NCI-H2227 treated with DMSO at 0.1 percent for 48 hours (cell line): ENCODE measurements at regions not wholly inside any gene's neighbourhood (a gene's known extent, or its start where the extent isn't known, plus 50 kb on each side); places are given as distances from the start of the nearest gene placed in this dataset.

Experiments used
- DNase-seq: peaks from one replicate; lab custom pipeline; 2025; lab: John Stamatoyannopoulos, UW

DNA sequence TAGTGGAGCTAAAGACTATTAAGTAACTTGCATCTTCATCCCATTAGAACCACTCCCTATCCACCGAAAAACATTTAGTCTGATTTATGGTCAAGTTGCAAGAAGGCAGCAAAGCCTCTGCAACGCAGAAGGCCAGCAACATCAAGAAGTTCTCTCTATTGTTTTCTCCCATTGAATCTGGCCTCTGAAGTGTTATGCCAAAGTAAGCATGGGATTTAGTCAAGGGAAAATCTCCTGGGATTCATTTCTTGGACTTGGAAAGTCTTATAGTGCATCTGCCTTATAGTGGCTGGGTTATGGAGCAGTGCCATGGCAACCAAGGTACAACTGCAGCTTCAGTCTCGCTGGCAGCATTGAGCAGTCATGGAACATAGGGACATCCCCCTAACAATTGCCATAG lies 87.7 kb upstream of the KRR1 start:
- DNase-seq: no peak

DNA sequence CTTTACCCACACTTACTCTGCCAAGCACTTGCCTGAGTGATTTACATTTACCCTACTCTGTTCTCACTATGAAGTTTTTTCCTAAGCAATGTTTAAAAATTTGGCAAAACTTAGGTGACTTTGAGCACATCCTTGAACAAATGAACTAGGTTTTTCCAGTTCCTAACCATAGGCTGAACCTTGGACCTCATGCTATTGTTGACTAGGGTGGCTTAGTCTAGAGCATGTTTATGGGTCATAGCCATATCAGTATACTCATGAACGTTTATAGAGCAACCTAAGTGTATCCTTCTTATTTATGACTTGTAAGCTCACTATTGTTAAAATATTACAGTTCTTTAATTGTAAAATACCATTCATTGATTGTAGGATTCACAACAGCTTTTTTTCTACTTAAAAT lies 85.0 kb upstream of the KRR1 start:
- no peak for DNase-seq

DNA sequence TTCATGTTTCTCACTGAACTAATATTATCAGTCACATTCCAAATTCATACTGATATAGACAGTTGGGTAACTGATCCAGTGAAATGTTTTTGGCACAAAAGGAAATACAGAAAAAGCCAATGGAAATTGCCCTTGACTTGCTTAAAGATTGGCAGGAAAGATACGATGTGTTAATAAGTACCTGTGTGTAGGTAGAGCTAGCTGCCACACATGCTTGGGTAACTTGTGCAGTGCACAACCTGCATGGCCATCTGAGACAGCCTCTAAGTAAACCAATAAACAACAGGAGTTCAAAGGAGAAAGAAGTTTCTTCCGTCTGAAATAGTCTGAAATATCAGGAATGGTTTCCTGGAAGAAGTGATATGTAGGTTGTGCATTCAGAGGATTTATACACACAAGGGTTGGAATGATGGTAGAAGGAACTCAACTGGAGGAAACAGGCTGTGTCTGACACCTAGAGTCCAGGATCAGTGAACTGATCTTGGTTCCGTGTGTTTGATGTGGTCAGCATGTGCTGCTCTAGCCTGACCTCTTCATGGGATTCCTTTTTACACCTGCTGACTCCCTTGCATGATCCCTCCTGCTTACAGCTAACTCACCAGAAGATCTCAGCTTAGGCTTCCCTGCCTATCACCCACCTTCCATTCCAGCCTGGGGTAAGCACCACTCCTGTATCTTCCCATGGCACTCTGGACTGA lies 81.4 kb upstream of the KRR1 start:
- DNase-seq: no peak

DNA sequence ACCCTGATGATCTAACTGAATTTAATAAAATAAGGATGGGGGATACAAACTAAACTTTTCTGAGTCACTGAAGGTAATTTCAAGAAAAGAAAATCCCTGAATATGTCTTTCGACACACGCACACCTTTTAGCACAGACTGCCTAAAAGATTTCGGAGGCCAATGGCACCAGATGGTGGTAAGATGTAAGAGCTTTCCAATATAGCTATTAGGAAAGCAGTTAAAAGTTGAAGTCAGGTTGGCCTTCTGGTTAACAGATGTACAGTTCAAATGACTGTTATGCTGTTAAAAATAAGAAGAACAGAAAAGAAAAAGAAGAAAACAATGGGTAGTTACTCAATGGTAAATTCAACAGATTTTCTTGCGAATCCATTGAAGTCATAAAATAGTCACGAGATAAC lies 80.7 kb upstream of the KRR1 start:
- no peak for DNase-seq

DNA sequence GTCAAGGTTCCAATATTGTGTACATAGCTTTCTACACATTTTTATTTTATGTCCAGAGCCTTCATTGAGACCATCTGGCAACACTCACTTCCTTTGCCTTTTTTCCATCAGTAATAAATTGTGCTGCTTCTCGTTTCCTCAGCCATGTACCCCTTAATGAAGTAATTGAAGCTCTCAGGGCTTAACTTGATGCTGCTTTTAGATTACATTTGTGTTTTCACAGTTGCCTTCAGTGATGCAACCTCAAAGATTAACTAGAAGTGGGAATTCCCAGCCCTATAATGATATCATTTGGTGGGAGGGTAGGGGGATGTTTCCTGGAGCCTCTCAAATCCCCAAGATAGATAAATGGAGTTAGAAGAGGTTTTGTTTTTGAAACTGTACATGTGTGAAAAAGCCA lies 80.2 kb upstream of the KRR1 start:
- DNase-seq: no peak

DNA sequence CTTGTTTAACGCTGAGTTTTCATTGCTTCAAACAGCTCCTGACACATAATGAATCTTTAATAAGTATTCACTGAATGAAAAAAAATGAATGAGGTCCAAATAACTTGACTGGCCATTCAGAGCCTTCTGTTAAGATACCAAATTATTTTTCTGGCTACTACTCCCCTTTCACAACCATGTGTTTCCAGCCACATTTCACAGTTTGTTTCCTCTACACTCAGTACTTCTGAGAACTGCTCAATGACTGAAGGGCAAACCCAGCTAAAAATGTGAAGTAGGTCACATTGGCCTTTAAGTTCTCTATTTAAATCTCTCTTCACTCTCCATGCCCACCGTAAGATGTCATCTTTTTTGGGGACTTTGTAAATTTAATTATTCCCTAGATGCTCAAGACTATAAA lies 78.4 kb upstream of the KRR1 start:
- DNase-seq: no peak

DNA sequence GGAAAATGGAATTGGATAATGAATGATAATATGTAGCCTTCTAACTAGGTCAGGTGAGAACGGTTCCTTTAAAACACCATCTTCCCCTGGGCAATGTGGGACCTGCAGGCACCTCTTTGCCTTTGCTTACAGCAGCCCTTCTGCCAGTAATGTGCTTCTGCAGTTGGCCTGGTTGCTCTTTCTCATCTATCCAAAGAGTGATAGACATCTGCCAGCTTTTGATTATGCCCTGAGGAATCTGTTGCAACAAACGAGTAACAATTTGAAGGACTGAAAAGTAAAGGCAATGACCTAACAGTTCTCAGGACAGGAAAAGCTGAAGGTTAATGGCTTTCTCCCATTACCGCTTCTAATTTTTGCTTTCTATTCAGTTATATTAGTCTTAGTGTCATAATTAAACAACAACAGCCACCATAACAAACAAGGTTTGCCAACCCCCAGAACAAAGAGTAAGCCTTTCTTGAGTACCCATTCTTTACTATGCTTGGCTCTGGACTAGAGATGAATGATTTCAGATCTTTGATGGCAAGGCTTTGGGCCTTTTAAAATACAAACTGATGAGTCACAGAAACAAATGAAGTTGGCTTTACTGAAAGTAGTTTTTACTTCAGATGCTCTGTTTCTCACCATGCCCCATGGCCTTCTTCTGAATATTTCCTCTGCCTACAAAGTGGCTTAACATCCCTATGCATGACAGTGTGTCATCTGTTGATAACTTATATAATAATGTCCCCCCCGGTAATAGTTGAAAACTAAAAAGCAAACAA lies 76.1 kb upstream of the KRR1 start:
- no peak for DNase-seq

DNA sequence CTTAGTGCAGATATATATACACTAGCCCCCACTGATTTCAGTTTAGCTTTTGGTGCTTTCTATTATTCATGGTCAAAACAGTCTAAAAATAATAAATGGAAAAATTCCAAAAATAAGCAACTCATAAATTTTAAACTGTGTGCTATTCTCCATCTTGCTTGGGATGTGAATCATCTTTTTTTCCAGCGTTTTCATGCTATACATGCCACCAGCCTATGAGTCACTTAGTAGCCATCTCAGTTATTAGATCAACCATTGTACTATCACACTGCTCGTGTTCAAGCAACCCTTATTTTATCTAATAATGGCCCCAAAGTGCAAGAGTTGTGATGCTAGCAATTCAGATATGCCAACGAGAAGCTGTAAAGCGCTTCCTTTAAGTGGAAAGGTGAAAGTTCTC lies 73.9 kb upstream of the KRR1 start:
- no peak for DNase-seq

DNA sequence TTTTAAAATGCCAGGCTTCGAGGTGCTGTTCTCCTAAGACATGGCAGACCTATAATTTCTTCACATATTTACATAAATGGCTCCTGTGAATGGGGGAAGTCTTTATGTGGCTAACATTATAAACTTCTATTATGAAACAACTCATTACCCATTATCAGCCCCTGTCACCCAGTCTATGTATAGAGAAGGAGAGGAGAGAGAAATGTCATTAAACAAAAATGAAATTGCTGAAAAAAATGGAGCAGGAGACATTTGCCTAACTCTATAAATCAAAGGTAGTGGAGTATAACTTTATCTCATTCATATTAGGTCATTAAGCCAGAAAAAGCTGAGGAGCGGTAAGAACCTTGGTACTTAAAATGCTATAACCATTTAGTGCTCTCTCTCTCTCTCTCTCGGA lies 71.9 kb upstream of the KRR1 start:
- DNase-seq: no peak

DNA sequence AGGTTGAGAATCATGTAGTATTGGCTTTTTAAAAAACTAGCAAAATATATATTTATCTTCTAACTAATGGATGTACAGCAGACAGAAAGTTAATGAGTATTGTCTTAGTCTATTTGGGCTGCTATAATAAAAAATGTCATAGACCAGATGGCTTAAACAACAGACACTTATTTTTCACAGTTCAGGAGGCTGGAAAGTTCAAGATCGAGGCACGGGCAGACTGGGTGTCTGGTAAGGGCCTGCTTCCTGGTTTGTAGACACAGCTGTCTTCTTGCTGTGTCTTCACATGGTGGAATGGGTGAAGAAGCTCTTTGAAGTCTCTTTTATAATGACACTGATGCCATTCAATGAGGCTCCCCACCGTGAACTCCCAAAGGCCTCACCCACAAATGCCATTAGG lies 70.1 kb upstream of the KRR1 start:
- DNase-seq: no peak

DNA sequence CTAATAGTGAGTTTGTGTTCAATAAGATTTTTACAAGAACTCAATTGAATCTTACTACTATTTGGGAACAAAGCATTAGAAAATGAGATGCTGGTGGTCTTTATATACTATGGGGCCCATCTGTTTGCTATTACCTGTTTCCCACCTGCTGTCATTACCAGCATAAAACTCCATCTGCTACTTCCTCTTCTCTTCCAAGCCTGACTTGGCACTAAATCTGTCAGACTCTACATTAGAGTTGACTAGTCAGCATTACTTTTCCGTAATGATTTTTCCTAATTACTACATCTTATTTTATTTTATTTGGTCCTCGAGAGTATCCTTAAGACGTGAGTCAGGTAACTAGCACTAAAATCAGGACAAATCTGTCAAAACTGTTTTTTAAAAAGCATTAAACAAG lies 68.1 kb upstream of the KRR1 start:
- DNase-seq: no peak

DNA sequence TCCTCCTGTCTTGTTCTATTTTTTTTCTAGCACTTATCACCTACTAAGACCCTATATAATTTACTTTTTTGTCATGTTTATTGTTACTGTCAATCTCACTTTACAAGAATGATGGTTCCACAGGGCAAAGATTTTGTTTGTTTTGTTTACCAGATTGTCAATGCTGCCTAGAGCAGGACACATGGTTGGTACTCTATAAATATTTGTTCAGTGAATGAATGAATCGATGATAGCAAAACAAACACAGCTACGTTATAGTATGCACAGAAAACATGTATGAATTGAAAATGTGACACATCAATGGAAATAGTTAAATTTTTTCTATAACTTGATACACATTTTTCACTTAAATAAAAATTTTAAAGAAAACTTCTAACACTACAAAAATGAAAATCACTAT lies 67.1 kb upstream of the KRR1 start:
- no peak for DNase-seq

DNA sequence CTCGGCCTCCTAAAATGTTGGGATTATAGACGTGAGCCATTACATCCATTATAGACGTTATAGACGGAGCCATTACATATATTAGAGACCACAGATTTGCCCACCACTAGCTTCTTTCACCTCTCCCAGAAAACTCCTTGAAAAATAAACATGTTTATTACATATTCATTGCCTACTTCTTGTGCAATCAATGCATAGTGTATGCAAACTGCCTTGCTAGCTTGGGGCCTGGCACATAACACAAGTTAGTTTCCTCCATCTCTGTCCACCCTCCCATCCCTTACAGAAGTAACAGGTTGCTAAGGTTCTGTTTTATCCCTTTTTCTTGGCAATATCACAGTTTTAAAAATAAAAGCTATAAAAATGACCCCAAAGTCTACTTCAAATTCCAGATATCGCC lies 66.4 kb upstream of the KRR1 start:
- DNase-seq: no peak

DNA sequence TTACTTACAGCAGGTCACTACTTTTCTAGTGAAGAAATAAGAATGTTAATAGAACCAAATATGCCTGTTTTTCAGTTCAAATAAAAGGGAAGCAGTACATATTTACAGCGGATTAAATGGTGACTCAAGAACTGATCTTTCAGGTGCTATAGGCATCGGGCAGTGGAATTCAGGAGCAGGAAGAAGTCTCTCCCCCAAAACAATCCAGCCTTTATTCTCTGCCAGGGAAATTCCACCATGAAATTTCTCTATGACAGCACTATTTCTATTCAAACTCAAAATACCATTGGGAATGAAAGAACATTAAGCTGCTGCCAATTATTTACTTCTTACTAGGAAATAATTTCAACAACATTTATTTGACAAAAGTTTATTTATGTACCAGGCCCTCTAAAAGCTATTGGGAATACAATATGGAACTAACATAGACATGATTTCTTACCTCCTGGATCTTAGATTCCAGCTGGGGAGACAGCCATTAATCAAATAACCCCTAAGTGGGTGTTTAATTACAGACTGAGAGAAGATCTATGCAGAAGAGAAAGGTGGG lies 60.3 kb upstream of the KRR1 start:
- no peak for DNase-seq

DNA sequence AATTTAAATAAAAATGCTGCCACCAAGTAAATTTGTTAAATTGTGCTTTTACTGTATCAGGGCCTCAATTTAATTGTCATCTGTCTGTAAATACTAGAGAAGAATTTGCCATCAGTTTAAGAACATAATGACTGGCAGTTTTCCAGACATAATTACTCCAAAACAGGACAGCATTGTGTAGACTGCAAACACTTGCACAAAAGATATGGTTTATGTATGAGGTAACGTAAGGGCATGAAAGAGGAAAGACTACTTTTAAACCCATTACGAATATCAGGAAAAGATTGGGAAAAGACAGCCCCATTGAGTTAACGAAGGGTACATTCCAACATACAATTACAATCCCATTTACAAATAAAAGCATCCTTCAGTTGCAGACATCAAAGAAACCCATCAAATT lies 59.8 kb upstream of the KRR1 start:
- DNase-seq: no peak

DNA sequence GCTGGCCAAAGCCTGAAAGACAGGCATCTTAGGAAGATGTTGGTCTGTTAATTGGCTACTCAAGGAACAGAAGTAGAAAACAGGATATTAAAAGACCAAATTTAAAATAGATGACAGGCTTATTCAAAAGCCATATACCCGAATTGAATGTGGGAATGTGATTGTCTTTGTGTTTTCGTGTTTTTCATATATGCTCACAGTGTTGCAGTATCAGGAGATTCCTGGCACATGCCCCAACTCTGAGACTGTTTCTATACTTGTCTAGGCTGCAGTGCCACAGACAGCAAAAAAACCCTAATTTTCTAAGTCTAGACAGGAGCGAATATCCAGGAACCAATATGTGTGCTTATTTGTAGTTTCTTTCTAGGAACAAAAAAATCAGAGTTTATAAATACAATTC lies 57.4 kb upstream of the KRR1 start:
- DNase-seq: no peak

DNA sequence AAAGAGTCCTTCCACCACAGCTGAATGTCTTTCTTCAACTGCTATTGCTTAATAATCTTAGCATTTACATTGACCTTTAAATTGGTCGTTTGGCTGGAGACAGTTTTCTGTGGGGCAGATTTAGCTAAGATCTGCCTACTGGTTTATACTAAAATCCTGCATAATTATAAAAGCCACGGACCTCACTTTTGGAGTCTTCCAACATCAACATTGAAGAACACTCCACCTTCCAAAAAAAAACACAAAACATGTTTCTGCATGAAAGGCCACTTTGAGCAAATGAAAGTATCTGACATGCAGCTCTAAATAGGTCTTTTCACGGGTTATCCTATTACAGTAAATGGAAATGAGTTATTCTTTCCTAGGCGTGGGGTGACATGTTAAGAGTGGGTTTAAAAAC lies 57.0 kb upstream of the KRR1 start:
- no peak for DNase-seq

DNA sequence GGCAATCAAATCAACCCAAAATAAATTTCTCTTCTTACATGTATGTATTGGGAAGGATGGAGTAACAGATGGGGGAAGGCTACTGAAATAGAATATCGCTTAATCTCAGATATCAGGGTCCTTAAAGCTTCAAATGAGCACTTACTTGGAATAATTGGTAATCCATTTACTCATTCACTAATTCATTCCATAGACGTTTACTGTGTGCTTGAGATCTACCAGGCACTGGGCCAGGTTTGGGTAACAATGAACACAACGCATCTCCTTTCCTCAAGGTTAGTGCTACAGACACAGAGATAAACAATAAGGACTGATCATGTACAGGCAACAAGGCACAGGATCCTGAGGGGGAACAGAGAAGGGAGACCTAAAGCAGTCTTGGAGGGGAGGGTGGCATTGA lies 54.4 kb upstream of the KRR1 start:
- DNase-seq: no peak

DNA sequence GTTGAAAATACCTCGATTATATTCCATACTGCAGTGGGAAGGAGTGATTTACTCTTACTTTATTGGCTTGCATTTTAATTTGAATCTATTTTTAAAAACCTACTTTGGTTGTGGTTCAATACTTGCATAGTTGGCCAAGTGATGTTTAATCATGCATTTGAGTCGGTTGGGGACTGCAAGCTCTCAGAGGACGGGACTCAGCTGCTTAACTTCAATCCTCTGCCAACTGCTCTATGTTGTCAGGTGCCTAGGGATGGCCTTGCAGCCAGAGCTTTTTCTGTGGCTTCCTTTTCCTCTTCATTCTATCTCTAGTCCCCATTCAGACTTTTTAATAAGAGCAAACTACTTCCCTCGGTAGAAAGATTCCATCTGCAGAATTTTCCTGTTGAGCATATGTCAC lies 53.4 kb upstream of the KRR1 start:
- no peak for DNase-seq

DNA sequence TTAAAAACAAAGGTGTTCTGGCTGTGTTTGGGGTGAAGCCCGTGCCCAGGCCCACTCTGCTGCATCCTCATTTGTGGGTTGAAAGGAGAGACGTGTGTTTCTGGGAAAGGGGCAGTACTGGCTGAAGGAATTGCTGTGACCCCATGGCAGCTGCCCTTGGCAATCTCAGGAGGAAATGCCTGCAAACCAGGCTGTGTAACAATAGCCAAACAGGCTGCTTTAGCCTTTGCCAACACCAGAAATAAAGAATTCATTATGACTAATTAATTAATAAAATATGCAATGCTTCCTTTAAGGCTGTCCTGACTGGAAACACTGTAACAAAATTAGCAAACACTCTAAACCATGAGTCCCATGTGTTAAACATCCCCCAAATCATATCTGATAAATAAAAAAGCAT lies 53.0 kb upstream of the KRR1 start:
- DNase-seq: no peak

DNA sequence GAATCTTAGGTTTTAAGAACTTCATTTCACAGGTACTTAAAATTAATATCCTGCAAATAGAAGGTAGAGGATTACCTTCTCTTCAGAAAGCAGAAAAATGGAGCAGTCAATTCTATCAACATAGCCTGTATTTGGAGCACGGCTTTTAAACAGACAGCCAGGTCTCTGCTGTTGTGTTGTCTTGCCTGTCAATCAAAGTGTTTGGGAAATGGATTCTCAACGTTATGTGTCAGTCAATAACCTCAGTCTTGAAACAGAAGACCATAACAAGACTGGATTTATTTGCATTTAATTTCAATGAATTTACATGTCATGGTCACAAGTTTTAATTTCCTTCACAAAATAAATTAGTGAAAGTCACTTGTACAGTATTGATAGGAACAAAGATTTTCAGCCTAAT lies 51.9 kb upstream of the KRR1 start:
- DNase-seq: no peak

DNA sequence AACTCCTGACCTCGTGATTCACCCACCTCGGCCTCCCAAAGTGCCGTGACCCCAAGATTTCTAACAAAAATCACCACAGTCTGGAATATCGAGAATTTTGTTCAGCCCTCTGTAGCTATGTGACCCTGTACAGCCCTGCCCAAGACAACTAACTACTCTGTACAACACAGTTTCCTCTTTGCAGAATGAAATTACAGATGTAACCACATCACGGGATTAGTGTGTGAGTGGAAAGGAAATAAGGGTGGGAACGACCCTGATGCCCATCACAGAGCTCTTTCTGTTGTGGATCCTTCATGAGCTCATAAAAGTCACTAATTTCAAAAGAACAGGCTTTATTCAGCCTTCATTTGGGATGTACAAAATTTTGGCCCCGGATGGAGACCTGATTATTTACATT lies 50.5 kb upstream of the KRR1 start:
- DNase-seq: no peak
